HFF-Myc (cell line): ENCODE measurements at regions not wholly inside any gene's neighbourhood (a gene's known extent, or its start where the extent isn't known, plus 50 kb on each side); places are given as distances from the start of the nearest gene placed in this dataset.

Experiments
- DNase-seq: peaks from one replicate; pipeline ENCODE4 v3.0.0-alpha.2; 2011; ENCODE audit warnings: low read depth; ENCODE audit errors: extremely low read depth
- H3K4me3 ChIP-seq: replicated peaks from 2 replicates; pipeline ENCODE4 v1.5.1; 2011; ENCODE audit warnings: low read depth, mild to moderate bottlenecking, control low read depth, low read length
- TF ChIP-seq, protein P1 (sequence below): IDR thresholded peaks from 2 replicates; pipeline ENCODE4 v1.5.1; 2012; ENCODE audit warnings: mild to moderate bottlenecking, low read depth, low read length, control low read depth; ENCODE audit errors: missing control alignments

DNA sequence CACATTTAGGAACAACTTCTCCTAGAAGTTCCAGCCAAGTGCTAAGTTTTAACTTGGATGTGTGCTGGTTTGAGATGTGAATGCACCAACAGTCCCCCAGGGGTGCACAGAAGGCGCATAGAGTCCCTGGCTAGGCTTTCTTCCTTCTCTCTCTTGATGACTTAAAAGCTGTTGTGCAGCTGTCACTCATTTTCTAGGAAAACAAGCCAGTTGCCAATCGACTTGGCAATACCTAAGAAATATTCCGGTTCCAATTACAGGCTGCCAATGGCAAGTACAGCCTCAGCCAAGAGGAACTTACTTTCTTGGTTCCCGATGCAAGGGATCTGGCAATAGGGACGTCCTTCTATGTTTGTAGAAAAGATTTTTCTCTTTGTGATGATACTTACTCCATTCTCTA is 266.6 kb upstream of the EEF2KMT start:
- H3K4me3 ChIP-seq = no peak overlapping the region
- no peak for DNase-seq
- TF ChIP-seq, protein P1, sequence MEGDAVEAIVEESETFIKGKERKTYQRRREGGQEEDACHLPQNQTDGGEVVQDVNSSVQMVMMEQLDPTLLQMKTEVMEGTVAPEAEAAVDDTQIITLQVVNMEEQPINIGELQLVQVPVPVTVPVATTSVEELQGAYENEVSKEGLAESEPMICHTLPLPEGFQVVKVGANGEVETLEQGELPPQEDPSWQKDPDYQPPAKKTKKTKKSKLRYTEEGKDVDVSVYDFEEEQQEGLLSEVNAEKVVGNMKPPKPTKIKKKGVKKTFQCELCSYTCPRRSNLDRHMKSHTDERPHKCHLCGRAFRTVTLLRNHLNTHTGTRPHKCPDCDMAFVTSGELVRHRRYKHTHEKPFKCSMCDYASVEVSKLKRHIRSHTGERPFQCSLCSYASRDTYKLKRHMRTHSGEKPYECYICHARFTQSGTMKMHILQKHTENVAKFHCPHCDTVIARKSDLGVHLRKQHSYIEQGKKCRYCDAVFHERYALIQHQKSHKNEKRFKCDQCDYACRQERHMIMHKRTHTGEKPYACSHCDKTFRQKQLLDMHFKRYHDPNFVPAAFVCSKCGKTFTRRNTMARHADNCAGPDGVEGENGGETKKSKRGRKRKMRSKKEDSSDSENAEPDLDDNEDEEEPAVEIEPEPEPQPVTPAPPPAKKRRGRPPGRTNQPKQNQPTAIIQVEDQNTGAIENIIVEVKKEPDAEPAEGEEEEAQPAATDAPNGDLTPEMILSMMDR = no peak

DNA sequence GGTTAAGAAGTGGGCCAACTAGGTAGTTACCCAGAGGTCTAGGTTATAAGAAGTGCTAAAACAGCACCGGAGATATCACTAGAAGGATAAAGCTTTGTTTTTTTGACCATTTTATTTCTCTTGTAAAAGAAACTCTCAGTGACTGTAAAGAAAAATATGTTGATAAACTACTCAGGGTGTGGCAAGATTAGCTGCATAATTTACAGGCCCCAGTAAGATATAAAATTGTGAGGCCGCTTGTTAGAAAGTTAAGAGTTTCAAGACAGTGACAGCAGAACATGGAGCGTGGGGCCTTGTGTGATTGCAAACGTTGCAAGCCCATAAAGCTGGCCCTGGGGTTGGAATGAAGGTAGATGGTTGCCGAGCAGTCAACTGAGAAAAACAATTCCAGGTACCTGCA is 263.7 kb upstream of the EEF2KMT start:
- no peak for DNase-seq
- TF ChIP-seq, protein P1 = no peak
- no peak overlapping the region for H3K4me3 ChIP-seq

DNA sequence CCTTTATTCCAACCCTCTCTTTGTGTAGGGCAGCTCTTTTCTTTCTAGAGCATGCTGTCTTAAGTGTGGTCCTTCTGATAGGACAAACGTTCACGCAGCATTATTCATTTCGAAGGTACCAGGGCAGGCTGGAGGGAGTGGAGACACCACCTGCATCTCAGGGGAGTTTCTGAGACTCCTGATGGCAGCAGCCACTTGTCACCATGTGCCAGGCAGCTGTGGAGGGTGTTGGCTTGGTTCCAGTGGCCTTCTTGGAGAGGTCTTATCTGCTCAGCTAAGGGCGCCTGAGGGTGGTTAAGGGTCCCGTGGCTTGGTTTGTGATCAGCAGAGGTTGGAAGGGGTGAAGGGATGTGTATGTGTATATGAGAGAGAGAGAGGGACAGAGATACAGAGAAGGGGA is 257.1 kb upstream of the EEF2KMT start:
- TF ChIP-seq, protein P1 = no peak
- no peak for DNase-seq

DNA sequence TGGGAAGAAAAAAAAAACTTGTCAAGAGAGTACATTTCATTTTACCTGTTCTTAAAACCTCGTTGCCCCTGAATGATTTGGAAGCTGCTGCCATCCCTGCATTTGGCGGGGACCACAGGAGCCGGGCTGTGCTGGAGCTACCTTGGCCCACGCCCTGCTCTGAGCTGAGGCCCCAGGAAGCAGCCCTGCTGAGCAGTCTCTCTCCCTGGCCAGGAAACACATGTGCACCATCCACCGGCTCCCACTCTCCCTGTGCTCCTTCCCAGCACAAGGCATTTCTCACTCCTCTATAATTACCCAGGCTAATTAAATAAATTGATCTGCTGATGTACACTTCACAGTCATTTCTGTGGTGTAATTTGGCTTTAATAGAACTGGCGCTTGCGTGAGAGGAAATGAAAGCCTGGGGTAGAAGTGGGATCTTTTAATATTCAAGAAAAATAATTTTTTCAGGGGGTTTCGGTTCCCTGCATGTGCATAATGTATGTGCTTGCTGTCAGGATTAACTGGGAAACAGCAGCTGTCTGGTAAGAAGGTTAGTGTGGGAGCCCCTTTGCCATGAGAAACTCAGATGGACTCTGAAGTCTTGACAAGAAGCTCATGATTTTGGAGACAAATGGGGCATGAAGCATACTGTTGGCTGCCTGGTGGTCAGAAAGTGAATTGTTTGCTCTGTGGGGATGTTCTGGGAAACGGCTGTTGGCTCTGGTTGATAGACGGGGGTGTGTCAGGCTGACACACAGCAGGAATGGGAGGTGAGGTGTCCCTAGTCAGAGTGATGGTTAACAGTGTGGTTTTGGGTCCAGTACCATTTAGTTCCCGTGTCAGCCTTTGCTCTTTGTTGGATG is 252.3 kb upstream of the EEF2KMT start:
- TF ChIP-seq, protein P1 = no peak
- DNase-seq = no peak
- H3K4me3 ChIP-seq = no peak overlapping the region

More for the DNA sequence above, 257.1 kb upstream of the EEF2KMT start:
- no peak overlapping the region for H3K4me3 ChIP-seq

DNA sequence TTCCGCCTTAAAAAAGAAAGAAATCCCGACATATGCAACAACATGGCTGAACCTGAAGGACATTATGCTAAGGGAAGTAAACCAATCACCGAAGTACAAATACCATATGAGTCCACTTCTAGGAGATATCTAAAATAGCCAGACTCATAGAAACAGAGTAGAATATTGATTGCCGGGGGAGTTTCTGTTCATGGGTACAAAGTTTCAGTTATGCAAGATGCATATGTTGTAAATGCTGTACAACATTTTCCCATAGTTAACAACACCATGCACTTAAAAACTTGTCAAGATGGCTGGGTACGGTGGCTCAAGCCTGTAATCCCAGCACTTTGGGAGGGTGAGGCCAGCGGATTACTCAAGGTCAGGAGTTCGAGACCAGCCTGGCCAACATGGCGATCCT is 251.5 kb upstream of the EEF2KMT start:
- TF ChIP-seq, protein P1 = no peak
- H3K4me3 ChIP-seq = no peak overlapping the region
- DNase-seq = no peak

DNA sequence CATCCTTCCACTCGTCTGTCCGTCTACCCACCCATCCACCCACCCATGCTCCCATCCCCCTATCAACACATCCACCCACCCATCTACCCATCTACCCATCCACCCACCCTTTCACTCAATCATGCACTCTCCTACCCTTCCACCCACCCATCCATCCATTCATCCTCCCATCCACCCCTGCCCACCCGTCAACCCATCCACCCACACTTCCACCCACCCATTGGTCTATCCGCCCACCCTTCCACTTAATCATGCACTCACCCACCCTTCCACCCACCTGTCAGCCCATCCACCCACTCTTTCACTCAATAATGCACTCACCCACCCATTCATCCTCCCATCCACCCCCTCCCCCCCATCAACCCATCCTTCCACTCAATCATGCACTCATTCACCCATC is 250.0 kb upstream of the EEF2KMT start:
- TF ChIP-seq, protein P1 = no peak
- no peak for DNase-seq
- no peak overlapping the region for H3K4me3 ChIP-seq
